NCI-H2196 (cell line): ENCODE measurements at regions not wholly inside any gene's neighbourhood (a gene's known extent, or its start where the extent isn't known, plus 50 kb on each side); places are given as distances from the start of the nearest gene placed in this dataset.

Source experiments
- DNase-seq: peaks from one replicate; lab custom pipeline; 2025; ENCODE audit not compliant: unreplicated experiment; lab: John Stamatoyannopoulos, UW

DNA sequence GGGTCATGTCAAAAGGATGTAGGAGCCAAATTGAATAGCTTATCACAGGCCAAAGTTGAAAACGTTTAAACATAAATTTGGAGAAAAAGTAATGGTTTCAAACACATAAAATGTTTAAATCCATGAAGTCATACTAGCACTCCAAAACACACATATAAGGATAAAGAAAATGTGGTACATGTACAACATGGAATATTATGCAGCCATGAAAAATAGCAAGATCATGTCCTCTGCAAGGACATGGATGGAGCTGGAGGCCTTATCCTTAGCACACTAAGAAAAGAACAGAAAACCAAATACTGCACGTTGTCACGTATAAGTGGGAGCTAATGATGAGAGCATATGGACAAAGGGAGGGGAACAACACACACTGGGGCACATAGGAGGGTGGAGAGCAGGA lies 911.7 kb upstream of the PCDH20 start:
- DNase-seq: no peak

DNA sequence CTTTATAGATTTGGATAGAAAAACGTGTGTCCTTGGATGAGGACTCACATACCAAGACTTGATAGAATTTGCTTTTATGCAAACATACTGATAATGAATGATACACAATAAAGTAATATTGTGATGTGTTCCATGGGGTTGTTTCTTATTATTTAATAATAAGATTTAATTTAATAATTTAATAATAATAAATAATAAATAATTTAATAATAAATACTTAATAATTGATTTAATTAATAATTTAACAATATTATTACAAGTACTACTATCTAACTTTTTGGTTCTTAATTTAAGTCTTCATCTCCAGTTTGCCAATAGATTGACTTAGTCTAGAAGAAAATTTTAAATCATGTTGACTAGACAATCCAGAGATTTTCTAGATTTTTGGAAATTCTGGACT lies 909.2 kb upstream of the PCDH20 start:
- DNase-seq: no peak

DNA sequence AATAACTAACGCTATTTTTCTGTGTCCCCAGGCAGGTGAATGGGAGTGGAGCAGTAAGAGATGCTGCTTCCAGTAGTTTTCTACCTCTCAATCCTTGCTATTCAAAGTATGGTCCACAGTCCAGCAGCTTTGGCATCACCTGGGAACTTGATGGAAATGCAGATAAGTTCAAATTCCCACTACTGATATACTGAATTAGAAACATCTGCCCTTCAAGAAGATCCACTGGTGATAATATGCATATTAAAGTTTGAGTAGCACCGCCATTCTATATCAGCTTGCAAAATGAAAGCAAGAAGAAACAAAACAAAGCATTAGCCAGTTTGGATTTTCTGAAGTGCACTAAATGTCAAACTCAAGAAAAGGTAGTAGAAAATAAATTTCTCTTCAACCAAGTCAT lies 906.2 kb upstream of the PCDH20 start:
- no peak for DNase-seq

DNA sequence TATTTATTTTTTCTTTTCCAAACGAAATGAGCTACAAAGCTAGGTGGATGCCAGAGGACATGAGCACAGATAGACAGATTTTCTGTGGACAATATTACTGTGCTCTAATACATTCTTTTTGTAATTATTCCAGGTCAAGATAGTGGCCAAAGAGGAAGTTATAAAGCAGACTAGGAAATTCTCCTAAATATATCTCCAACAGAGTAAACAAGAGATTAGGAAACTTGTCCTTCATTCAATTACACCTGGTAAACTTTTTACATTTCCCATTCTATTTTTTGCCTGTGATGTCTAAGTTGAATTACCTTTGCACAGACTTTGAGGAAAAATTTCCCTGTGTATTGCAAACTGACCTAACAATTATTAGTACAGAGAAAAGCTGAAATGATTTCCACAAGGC lies 905.5 kb upstream of the PCDH20 start:
- DNase-seq: no peak

DNA sequence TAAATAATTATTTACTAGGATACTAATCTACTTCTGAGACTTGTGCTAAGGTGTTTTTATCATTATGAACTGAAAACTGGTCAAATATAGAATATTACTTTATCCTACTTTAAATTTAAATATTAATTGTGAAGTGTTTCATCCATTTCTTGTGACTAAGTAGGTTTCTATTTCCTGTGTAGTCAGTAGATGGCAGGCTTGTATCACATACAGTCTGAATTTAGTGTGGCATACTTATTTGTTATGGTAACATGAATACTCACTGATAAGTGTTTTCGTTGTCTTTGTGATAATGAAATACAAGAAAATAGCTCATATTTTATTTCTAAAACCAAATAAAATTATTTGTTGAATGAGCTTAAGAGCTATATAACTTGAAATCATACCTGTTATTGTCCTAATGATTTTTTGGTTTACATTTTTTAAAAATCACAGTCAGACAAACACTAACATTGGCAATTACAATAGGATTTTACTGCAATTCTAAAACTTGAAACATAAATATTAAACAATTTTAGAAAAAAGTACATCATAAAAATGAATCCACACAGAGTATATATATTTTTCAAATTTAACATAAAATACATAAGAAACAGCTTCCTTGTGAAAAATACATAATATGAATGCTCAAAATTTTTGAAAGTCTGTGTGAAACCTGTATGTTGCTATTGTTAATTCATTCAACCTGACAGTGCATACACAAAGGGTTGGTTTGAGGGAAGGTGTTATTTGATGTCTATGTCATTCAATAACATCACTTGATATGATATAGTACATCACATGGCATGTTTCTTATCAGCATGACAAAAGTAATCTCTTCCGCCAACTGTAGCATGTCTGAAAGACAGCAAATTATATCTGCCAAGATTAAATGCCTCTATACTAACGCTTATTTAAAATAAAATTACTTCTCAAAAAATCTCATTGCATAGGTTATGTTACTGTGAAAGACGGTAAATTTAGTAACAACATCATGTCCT lies 904.8 kb upstream of the PCDH20 start:
- peak; percentile 2 for DNase-seq

DNA sequence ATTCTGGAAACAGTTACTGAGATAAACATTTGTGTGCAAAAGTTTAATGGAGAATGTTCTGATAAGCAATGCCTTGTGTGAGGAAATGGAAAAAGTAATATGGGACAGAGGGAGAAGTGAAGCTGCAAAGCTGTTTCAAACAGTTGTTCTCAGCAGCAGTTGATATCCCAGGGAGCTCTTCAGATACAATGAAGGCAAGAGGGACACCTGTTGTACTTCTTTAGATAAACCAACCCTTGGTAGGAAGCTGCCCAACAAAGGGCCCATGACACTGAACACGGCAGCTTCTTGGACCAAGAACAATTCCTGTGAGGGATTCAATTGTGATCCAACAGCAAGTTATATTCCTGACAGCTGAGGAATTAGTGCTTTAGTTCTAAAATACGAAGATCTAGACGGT lies 894.3 kb upstream of the PCDH20 start:
- DNase-seq: no peak

DNA sequence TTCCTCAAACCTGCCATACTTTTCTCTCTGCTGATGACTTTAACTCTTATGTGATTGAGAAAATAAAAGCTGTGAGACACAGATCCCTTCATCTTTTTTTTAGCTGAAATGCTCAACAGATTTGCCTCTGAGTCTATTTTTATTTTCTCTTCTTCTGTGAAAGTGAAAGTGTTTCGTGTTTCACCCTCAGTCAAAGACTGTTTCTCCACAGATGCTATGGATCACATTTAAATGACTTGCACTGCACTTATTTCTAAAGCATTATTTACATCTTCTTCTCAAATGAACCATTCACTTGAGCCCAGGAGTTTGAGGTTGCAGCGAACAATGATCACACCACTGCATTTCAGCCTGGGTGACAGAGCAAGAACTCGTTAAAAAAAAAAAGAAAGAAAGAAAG lies 890.1 kb upstream of the PCDH20 start:
- DNase-seq: no peak

DNA sequence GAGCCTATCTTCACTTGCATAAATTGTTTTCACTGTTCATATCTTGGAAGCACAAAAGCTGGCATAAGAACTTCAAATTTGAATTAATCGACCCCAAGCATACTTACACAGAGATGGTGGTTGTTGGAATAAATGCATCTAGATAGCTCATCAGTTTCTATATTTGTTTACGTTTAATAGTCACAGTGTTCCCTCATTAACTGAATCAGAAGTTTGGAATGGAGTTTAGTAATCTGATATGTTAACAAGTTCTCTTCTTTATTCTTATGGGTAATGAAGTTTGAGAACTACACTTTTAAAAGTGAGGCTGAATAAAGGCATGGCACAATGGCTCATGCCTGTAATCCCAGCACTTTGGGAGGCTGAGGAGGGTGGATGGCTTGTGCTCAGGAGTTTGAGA lies 886.7 kb upstream of the PCDH20 start:
- DNase-seq: no peak

DNA sequence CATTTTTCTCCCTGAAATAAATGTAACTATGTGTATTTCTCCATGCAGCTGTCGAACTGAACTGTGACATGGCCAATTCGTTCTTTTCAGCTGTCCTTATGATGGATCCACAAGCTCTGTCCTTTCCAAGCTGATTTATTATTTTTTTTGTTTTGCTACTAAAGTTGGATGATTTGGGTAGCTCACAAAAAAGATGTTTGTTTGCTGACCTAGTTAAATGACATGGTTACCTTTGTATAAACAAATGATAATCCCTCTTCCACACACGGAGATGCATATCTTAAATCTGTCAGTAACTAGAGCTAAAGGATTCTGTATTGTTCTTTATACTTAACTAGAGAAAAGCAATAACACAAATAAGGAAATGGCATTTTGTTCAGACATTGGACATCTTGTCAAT lies 884.3 kb upstream of the PCDH20 start:
- DNase-seq: no peak

DNA sequence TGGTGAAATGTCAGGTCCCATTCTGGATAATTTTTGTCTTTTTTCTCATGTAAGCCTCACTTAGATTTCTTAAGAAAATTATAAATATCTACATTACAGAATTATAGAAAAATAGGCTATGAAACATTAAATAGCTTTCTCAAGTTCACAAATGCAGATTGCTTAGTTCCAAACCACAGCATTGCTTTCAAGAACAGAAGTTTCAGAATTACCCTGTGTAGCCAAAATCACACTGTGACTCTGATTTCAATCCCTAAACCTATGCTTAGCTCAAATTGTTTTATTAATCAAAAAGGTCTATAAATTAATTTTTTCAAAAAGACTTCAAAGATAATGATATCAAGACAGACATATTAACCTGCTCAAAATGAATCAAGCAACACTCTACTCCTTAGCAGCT lies 881.2 kb upstream of the PCDH20 start:
- no peak for DNase-seq

DNA sequence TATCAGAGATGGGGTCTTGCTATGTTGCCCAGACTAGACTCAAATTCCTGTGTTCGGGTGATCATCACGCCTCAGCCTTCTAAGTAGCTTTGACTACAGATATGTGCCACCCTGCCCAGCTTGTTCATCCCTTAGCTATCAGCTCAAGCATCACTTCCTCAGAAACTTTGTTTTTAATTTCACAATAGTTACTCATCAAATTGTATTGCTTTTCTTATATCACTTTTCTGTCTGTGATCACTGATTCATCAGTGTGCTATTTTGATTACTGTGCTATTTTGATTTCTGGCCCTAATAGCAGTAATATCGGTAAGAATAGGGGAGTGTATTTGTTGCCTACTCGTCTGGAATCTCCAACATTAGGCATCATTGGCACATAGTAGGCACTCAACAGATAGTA lies 878.6 kb upstream of the PCDH20 start:
- no peak for DNase-seq

DNA sequence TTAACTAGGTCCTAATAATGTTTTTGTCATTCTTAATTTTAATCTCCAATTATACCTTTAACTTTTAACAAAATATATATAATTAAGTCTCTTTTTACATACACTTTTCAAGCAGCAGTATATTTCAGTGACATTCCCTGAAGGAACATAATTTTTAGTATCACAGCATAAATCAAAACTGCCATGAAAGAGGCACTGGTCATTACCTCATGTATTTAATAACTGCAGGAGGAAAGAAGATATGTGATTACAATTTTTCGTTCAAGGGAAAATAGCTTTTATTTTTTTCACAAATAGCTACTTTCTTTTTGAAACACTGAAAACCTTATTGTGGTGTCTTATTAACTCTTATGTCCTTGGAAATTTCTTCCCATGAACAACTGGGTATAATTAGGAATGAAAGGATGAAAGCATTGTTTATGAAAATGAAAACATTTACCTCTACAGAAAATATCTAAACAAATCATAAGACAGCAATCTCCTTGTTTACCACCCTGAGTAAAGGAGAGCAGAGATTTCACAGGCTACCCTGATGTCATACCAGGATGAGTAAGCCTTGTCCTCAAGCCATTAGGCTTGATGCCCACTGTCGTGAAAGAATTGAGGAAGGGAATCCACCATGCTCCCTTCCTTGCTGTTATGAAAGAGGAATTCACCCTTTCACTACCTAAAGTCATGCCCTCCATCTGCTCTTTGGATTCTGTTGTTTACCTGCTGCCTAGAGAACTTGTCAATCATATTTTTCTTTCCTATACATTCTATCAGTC lies 877.2 kb upstream of the PCDH20 start:
- DNase-seq: no peak

DNA sequence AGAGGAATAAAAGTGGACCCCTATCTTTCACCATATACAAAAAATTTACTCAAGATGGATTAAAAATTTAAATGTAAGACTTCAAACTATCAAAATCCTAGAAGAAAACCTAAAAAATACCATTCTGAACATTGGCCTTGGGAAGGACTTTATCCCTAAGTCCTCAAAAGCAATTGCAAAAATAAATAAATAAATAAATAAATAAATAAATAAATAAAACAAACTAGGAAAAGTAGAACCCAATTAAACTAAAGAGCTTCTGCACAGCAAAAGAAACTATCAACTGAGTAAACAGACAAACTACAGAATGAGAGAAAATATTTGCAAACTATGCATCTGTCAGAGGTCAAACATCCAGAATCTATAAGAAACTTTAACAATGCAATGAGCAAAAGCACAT lies 874.9 kb upstream of the PCDH20 start:
- no peak for DNase-seq

DNA sequence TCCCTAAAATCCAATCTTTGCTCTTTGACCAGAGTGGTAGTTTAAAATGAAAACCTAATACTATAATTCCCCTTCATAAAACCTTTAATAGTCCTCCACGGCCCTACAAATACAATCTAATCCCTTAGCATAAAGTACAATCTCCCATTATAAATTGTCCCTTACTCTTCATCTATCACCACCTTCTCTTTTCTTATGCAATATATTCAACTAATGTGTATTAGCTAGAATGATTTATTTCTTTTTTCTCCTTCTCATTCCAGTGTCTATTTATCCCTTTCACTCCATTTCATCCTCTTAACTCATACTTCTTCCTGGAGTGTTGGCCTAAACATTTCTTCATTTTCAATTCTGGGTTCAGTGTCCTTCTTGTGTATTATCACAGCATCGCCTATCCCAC lies 872.1 kb upstream of the PCDH20 start:
- DNase-seq: no peak

DNA sequence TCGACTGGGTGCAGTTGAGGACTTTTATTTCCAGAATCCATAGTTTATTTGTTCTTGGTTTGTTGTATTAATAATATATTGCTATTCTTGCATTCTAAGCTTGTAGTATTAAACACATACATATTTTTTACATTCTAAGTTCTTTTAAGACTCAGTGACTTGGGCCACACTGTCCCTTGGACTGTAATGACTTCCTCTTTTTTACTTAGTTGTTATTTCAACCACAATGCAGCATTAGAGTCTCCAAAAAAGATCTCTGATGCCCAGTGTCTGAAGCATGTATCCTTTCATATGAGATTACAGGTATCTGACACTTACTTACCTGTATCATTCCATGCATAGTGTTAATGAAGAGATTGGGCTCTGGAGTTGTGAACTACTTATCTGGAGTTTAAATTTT lies 864.9 kb upstream of the PCDH20 start:
- no peak for DNase-seq

DNA sequence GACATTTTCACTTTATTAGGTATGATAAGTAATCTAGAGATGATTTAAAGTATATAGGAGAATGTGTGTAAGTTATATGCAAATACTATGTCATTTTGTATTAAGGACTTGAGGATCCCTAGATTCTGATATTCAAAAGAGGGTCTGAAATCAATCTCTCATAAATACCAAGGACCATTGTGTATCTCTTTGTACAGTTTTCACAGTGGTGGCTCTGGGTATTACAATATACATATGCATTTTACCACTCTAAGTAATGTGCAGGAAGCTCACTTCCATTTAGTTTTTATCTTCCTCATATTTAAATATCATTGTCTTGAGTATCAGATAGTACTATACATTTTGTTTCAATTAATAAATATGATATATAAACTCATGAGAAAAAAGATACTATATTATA lies 862.6 kb upstream of the PCDH20 start:
- no peak for DNase-seq

DNA sequence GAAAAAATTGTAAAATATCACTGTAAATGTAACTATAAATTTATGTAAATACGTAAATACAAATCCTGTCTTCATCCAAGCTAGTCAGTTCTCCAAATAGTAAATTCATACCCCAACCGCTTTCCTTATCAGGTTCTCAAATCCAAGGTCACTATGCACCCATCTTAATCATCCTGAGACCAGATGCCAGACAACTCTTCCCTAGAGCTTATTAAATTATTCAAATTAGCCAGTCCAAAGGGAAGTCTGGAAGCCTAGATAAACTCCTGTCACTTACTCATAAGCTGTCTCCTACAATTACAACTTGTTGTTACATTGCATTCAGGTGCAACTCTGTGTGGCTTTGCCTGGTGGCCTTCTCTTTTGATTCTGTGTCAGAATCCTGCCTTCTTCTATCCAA lies 836.1 kb upstream of the PCDH20 start:
- DNase-seq: no peak

DNA sequence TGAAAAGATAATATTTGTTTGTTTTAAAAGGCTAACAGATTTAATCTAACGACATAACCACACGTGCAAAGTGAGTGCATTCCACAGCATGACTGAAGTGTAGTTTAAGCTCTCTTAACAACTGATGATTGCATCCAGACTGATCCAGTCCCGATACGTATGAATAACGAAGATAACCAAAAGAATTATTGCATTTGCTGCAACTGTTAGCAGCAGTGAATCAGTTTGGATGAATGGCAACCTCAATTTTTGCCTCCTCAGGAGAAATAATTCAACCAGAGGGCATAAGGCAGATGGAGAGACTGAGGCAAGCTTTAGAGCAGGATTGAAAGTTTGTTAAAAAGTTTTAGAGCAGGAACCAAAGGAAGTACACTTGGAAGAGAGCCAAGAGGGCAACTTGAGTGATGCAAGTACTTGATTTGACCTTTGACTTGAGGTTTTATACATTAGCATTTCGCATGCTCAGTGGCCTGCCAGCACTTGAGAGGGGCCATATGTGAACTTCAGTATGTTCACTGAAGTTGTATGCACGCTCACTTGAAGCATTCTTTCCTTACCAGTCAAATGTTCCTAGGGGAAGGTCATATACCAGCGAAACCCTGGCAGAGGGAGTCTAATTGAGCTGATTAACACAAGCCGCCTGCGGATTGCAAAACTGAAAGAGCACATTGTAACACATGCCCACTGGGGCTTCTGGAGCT lies 835.0 kb upstream of the PCDH20 start:
- no peak for DNase-seq

DNA sequence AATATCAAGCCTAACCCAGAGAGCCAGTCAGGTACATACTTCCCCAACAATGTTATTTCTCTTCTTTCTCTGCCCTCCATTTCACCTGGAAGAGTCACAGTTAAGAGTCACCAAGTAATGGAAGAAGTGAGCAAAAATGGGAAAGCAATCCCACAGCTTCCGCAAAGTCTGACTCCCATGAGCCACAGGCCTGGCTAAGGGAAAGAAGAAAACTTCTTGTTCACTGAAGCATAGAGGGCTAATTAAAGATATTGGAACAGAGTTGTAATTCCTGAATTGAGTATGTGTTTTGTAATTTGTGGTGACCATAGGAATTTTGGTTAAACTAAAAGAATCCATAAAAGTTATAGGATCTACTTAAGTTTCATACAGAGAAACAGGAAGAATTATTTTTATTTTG lies 830.9 kb upstream of the PCDH20 start:
- no peak for DNase-seq

DNA sequence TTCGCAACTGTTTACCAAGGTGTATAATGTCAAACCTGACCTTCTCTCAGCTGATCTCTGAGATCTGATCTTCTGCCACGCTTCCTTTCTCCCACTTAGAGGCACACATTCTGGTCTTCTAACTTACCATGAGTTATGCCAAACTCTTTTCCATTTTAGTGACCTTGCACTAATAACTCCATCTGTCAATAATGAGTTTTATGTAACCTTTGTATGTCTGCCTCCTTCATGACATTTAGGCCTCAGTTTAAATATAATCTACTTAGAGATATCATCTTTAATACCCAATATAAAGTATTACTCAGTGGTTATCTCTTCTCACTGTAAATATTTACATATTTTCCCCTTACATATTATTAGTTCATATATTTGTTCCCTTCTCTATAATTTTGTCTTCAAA lies 827.5 kb upstream of the PCDH20 start:
- no peak for DNase-seq

DNA sequence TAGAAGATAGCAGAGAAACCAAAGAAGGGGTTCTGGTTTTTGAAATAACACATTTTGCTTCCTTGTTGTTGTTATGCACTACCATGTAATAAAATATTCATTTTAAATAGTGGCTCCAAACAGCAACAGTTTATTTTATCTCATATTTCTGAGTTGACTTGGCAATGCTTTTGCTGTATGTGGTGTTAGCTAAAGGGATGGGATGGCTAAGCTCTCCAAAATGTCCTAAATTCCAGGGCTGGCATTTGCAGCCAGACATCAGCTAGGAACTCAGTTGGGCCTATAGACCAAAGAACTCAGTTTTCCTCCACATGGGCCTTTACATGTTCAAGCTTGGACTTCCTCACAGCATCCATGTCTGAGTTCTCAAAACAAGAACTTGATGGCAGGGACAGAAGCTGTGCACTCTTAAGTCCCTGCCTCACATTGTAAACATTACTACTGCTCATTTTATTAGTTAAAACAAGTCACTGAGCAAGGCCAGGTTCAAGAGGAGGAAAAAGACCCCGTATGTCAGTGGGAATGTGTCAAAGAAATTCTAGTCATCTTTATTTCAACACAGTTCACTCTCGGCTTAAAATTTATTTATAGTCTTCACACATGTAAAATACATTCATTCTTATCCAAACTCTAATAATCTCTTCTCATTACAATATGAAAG lies 819.3 kb upstream of the PCDH20 start:
- DNase-seq: no peak
